Stimulated activated CD4-positive, alpha-beta T cell treated with anti-CD3 and anti-CD28 coated beads, Interleukin-1b, Interleukin-23, amount 100 ng/mL, for 4 hours (primary cell): ENCODE measurements at regions not wholly inside any gene's neighbourhood (a gene's known extent, or its start where the extent isn't known, plus 50 kb on each side); places are given as distances from the start of the nearest gene placed in this dataset.
"Not testable (repeated sequence)": the region's sequence is repeated elsewhere in the genome, so short reads cannot be mapped to it uniquely, and the experiment has no call there.

Source experiments
- DNase-seq, 2 donors: peaks; one replicate each; pipeline ENCODE4 v3.0.0-alpha.2; 2020; ENCODE audit warnings: low read depth in 2 of 2

GRCh38 chr1:116851189-116851588 lies 58.5 kb upstream of the PTGFRN start:
- DNase-seq, result not testable (repeated sequence)

- DNase-seq, result no peak
These were observed 57.9 kb upstream of the PTGFRN start for GRCh38 chr1:116851846-116852245.

- DNase-seq, result no peak
These were observed 57.3 kb upstream of the PTGFRN start for GRCh38 chr1:116852367-116852766.

- DNase-seq, result no peak
These were observed 56.8 kb upstream of the PTGFRN start for GRCh38 chr1:116852910-116853309.

GRCh38 chr1:116853680-116854402 lies 55.9 kb upstream of the PTGFRN start:
- no peak for DNase-seq

GRCh38 chr1:116854403-116854690 lies 55.4 kb upstream of the PTGFRN start:
- no peak for DNase-seq

GRCh38 chr1:116854716-116855115 lies 55.0 kb upstream of the PTGFRN start:
- no peak for DNase-seq

- DNase-seq, result no peak
These were observed 54.5 kb upstream of the PTGFRN start for GRCh38 chr1:116855191-116855619.

- DNase-seq, result no peak
These were observed 53.9 kb upstream of the PTGFRN start for GRCh38 chr1:116855773-116856201.

- no peak for DNase-seq
These were observed 53.4 kb upstream of the PTGFRN start for GRCh38 chr1:116856312-116856711.

GRCh38 chr1:116857092-116857491 lies 52.6 kb upstream of the PTGFRN start:
- DNase-seq, result no peak
